NB4 (cell line): ENCODE measurements at regions not wholly inside any gene's neighbourhood (a gene's known extent, or its start where the extent isn't known, plus 50 kb on each side); places are given as distances from the start of the nearest gene placed in this dataset.

ENCODE experiments used
- DNase-seq: peaks from one replicate; pipeline ENCODE4 v3.0.0; 2010; ENCODE audit warnings: low read depth
- H3K4me3 ChIP-seq: one replicate; pipeline ENCODE4 v1.5.1; 2011; ENCODE audit warnings: mild to moderate bottlenecking, low read depth, low read length, moderate library complexity
- CTCF ChIP-seq: IDR thresholded peaks from one replicate; pipeline ENCODE4 v1.5.1; 2012; ENCODE audit warnings: low read depth, low read length
- MAX ChIP-seq: IDR thresholded peaks from 2 replicates; pipeline ENCODE4 v1.6.1; 2011; ENCODE audit warnings: low read depth, low read length
- MYC ChIP-seq: IDR thresholded peaks from 2 replicates; pipeline ENCODE4 v1.6.1; 2011; ENCODE audit warnings: low read depth, low read length
- POLR2A ChIP-seq: IDR thresholded peaks from 2 replicates; pipeline ENCODE4 v1.6.1; 2011; ENCODE audit warnings: mild to moderate bottlenecking; ENCODE audit not compliant: insufficient read length; ENCODE audit errors: extremely low read depth

GRCh38 chr10:55091691-55092328 lies 290.8 kb upstream of the PCDH15 start:
- TF ChIP-seq POLR2A (no peak), CTCF (peak; percentile 70)
- H3K4me3 ChIP-seq: no peak overlapping the region
- peak; percentile 21 for DNase-seq

- no peak overlapping the region for H3K4me3 ChIP-seq
- DNase-seq: no peak
- no peak for TF ChIP-seq MYC
- TF ChIP-seq POLR2A: no peak
- no peak for TF ChIP-seq MAX
- TF ChIP-seq CTCF: no peak
Observed at GRCh38 chr10:55078121-55078520, 277.1 kb upstream of the PCDH15 start.

GRCh38 chr10:55065185-55065584 lies 264.2 kb upstream of the PCDH15 start:
- no peak overlapping the region for H3K4me3 ChIP-seq
- DNase-seq: no peak
- TF ChIP-seq MAX (no peak), CTCF (no peak), MYC (no peak), POLR2A (no peak)

- TF ChIP-seq MYC (no peak), MAX (no peak), CTCF (no peak), POLR2A (no peak)
- H3K4me3 ChIP-seq: no peak overlapping the region
- no peak for DNase-seq
Observed at GRCh38 chr10:55063811-55064210, 262.8 kb upstream of the PCDH15 start.

GRCh38 chr10:55062349-55062748 lies 261.3 kb upstream of the PCDH15 start:
- TF ChIP-seq CTCF (no peak), MAX (no peak), MYC (no peak), POLR2A (no peak)
- DNase-seq: no peak
- H3K4me3 ChIP-seq: no peak overlapping the region

GRCh38 chr10:55058800-55059199 lies 257.8 kb upstream of the PCDH15 start:
- DNase-seq: no peak
- H3K4me3 ChIP-seq: no peak overlapping the region
- TF ChIP-seq CTCF (no peak), POLR2A (no peak), MAX (no peak), MYC (no peak)
